ENCODE measurements at regions not wholly inside any gene's neighbourhood (a gene's known extent, or its start where the extent isn't known, plus 50 kb on each side); places are given as distances from the start of the nearest gene placed in this dataset.

- Histone ChIP-seq H3K27ac (ENCODE audit: low read depth in 2 of 2, low read length in 1 of 2) (no peak overlapping the region), H3K9me3 (ENCODE audit: control insufficient read depth in 2 of 2, insufficient read depth in 1 of 2, low read depth in 1 of 2, low read length in 1 of 2) (no peaks in the 10 kb centered on the region), H3K4me1 (ENCODE audit: control insufficient read depth in 2 of 2, insufficient read depth in 2 of 2, low read length in 1 of 2) (no peaks in the 10 kb centered on the region), H3K27me3 (ENCODE audit: control insufficient read depth in 1 of 2, insufficient read depth in 2 of 2, low read length in 2 of 2) (no peaks in the 10 kb centered on the region), H3K36me3 (ENCODE audit: control insufficient read depth in 2 of 2, insufficient read depth in 2 of 2, low read length in 1 of 2) (no peaks in the 10 kb centered on the region), H3K4me3 (ENCODE audit: low read depth in 1 of 2, low read length in 2 of 2) (no peak overlapping the region)
- WGBS, 2 donors: 60 to 63% methylated on average over 6 of the region's 6 CpGs
Measured at GRCh38 chr15:77807115-77807514, 174.4 kb upstream of the LINGO1 start.

- Histone ChIP-seq H3K4me3 (ENCODE audit: low read depth in 1 of 2, low read length in 2 of 2) (no peak overlapping the region), H3K27ac (ENCODE audit: low read depth in 2 of 2, low read length in 1 of 2) (no peak overlapping the region), H3K36me3 (ENCODE audit: control insufficient read depth in 2 of 2, insufficient read depth in 2 of 2, low read length in 1 of 2) (no peaks in the 10 kb centered on the region), H3K27me3 (ENCODE audit: control insufficient read depth in 1 of 2, insufficient read depth in 2 of 2, low read length in 2 of 2) (no peaks in the 10 kb centered on the region), H3K9me3 (ENCODE audit: control insufficient read depth in 2 of 2, insufficient read depth in 1 of 2, low read depth in 1 of 2, low read length in 1 of 2) (no peaks in the 10 kb centered on the region), H3K4me1 (ENCODE audit: control insufficient read depth in 2 of 2, insufficient read depth in 2 of 2, low read length in 1 of 2) (no peaks in the 10 kb centered on the region)
- WGBS, 2 donors: 74% methylated on average over 9 of the region's 9 CpGs
Measured at GRCh38 chr15:77804210-77804609, 171.5 kb upstream of the LINGO1 start.

- H3K36me3 ChIP-seq (ENCODE audit: control insufficient read depth in 2 of 2, insufficient read depth in 2 of 2, low read length in 1 of 2): no peaks in the 10 kb centered on the region
- H3K9me3 ChIP-seq (ENCODE audit: control insufficient read depth in 2 of 2, insufficient read depth in 1 of 2, low read depth in 1 of 2, low read length in 1 of 2): no peaks in the 10 kb centered on the region
- H3K4me1 ChIP-seq (ENCODE audit: control insufficient read depth in 2 of 2, insufficient read depth in 2 of 2, low read length in 1 of 2): no peaks in the 10 kb centered on the region
- no peak overlapping the region for H3K4me3 ChIP-seq (ENCODE audit: low read depth in 1 of 2, low read length in 2 of 2)
- H3K27ac ChIP-seq (ENCODE audit: low read depth in 2 of 2, low read length in 1 of 2): no peak overlapping the region
- H3K27me3 ChIP-seq (ENCODE audit: control insufficient read depth in 1 of 2, insufficient read depth in 2 of 2, low read length in 2 of 2): no peaks in the 10 kb centered on the region
- WGBS, 2 donors: 53 to 64% methylated on average over 3 of the region's 3 CpGs
Measured at GRCh38 chr15:77803487-77803886, 170.8 kb upstream of the LINGO1 start.

- H3K27ac ChIP-seq (ENCODE audit: low read depth in 2 of 2, low read length in 1 of 2): no peak overlapping the region
- 63 to 67% methylated on average over 5 of the region's 5 CpGs for WGBS, 2 donors
- H3K4me1 ChIP-seq (ENCODE audit: control insufficient read depth in 2 of 2, insufficient read depth in 2 of 2, low read length in 1 of 2): peaks cover 0 to 2% of the 10 kb centered on the region in 2 donors
- H3K27me3 ChIP-seq (ENCODE audit: control insufficient read depth in 1 of 2, insufficient read depth in 2 of 2, low read length in 2 of 2): no peaks in the 10 kb centered on the region
- H3K9me3 ChIP-seq (ENCODE audit: control insufficient read depth in 2 of 2, insufficient read depth in 1 of 2, low read depth in 1 of 2, low read length in 1 of 2): no peaks in the 10 kb centered on the region
- no peaks in the 10 kb centered on the region for H3K36me3 ChIP-seq (ENCODE audit: control insufficient read depth in 2 of 2, insufficient read depth in 2 of 2, low read length in 1 of 2)
- H3K4me3 ChIP-seq (ENCODE audit: low read depth in 1 of 2, low read length in 2 of 2): no peak overlapping the region
Measured at GRCh38 chr15:77800305-77800704, 167.6 kb upstream of the LINGO1 start.

- H3K36me3 ChIP-seq (ENCODE audit: control insufficient read depth in 2 of 2, insufficient read depth in 2 of 2, low read length in 1 of 2): no peaks in the 10 kb centered on the region
- no peaks in the 10 kb centered on the region for H3K27me3 ChIP-seq (ENCODE audit: control insufficient read depth in 1 of 2, insufficient read depth in 2 of 2, low read length in 2 of 2)
- 88 to 95% methylated on average over 3 of the region's 3 CpGs for WGBS, 2 donors
- no peaks in the 10 kb centered on the region for H3K9me3 ChIP-seq (ENCODE audit: control insufficient read depth in 2 of 2, insufficient read depth in 1 of 2, low read depth in 1 of 2, low read length in 1 of 2)
- H3K27ac ChIP-seq (ENCODE audit: low read depth in 2 of 2, low read length in 1 of 2): no peak overlapping the region
- peaks cover 0 to 2% of the 10 kb centered on the region in 2 donors for H3K4me1 ChIP-seq (ENCODE audit: control insufficient read depth in 2 of 2, insufficient read depth in 2 of 2, low read length in 1 of 2)
- H3K4me3 ChIP-seq (ENCODE audit: low read depth in 1 of 2, low read length in 2 of 2): no peak overlapping the region
Measured at GRCh38 chr15:77798847-77799246, 166.1 kb upstream of the LINGO1 start.

GRCh38 chr15:77798151-77798835 is 165.6 kb upstream of the LINGO1 start:
- no peaks in the 10 kb centered on the region for H3K36me3 ChIP-seq (ENCODE audit: control insufficient read depth in 2 of 2, insufficient read depth in 2 of 2, low read length in 1 of 2)
- H3K4me3 ChIP-seq (ENCODE audit: low read depth in 1 of 2, low read length in 2 of 2): no peak overlapping the region
- H3K27ac ChIP-seq (ENCODE audit: low read depth in 2 of 2, low read length in 1 of 2): no peak overlapping the region
- H3K4me1 ChIP-seq (ENCODE audit: control insufficient read depth in 2 of 2, insufficient read depth in 2 of 2, low read length in 1 of 2): peaks cover 0 to 2% of the 10 kb centered on the region in 2 donors
- 63 to 75% methylated on average over 13 of the region's 13 CpGs for WGBS, 2 donors
- H3K9me3 ChIP-seq (ENCODE audit: control insufficient read depth in 2 of 2, insufficient read depth in 1 of 2, low read depth in 1 of 2, low read length in 1 of 2): no peaks in the 10 kb centered on the region
- no peaks in the 10 kb centered on the region for H3K27me3 ChIP-seq (ENCODE audit: control insufficient read depth in 1 of 2, insufficient read depth in 2 of 2, low read length in 2 of 2)

- H3K27ac ChIP-seq (ENCODE audit: low read depth in 2 of 2, low read length in 1 of 2): no peak overlapping the region
- no peaks in the 10 kb centered on the region for H3K27me3 ChIP-seq (ENCODE audit: control insufficient read depth in 1 of 2, insufficient read depth in 2 of 2, low read length in 2 of 2)
- H3K9me3 ChIP-seq (ENCODE audit: control insufficient read depth in 2 of 2, insufficient read depth in 1 of 2, low read depth in 1 of 2, low read length in 1 of 2): no peaks in the 10 kb centered on the region
- H3K4me1 ChIP-seq (ENCODE audit: control insufficient read depth in 2 of 2, insufficient read depth in 2 of 2, low read length in 1 of 2): peaks cover 0 to 2% of the 10 kb centered on the region in 2 donors
- H3K36me3 ChIP-seq (ENCODE audit: control insufficient read depth in 2 of 2, insufficient read depth in 2 of 2, low read length in 1 of 2): no peaks in the 10 kb centered on the region
- no peak overlapping the region for H3K4me3 ChIP-seq (ENCODE audit: low read depth in 1 of 2, low read length in 2 of 2)
- 43 to 49% methylated on average over 8 of the region's 8 CpGs for WGBS, 2 donors
Measured at GRCh38 chr15:77797270-77797669, 164.6 kb upstream of the LINGO1 start.

GRCh38 chr15:77796046-77796729 is 163.5 kb upstream of the LINGO1 start:
- Histone ChIP-seq H3K36me3 (ENCODE audit: control insufficient read depth in 2 of 2, insufficient read depth in 2 of 2, low read length in 1 of 2) (no peaks in the 10 kb centered on the region), H3K27ac (ENCODE audit: low read depth in 2 of 2, low read length in 1 of 2) (no peak overlapping the region), H3K9me3 (ENCODE audit: control insufficient read depth in 2 of 2, insufficient read depth in 1 of 2, low read depth in 1 of 2, low read length in 1 of 2) (no peaks in the 10 kb centered on the region), H3K4me1 (ENCODE audit: control insufficient read depth in 2 of 2, insufficient read depth in 2 of 2, low read length in 1 of 2) (peaks cover 0 to 2% of the 10 kb centered on the region in 2 donors), H3K27me3 (ENCODE audit: control insufficient read depth in 1 of 2, insufficient read depth in 2 of 2, low read length in 2 of 2) (no peaks in the 10 kb centered on the region), H3K4me3 (ENCODE audit: low read depth in 1 of 2, low read length in 2 of 2) (no peak overlapping the region)
- 70 to 79% methylated on average over 11 of the region's 11 CpGs for WGBS, 2 donors

GRCh38 chr15:77795446-77795845 is 162.7 kb upstream of the LINGO1 start:
- H3K4me1 ChIP-seq (ENCODE audit: control insufficient read depth in 2 of 2, insufficient read depth in 2 of 2, low read length in 1 of 2): peaks cover 0 to 2% of the 10 kb centered on the region in 2 donors
- no peaks in the 10 kb centered on the region for H3K36me3 ChIP-seq (ENCODE audit: control insufficient read depth in 2 of 2, insufficient read depth in 2 of 2, low read length in 1 of 2)
- H3K4me3 ChIP-seq (ENCODE audit: low read depth in 1 of 2, low read length in 2 of 2): no peak overlapping the region
- H3K27me3 ChIP-seq (ENCODE audit: control insufficient read depth in 1 of 2, insufficient read depth in 2 of 2, low read length in 2 of 2): no peaks in the 10 kb centered on the region
- no peak overlapping the region for H3K27ac ChIP-seq (ENCODE audit: low read depth in 2 of 2, low read length in 1 of 2)
- H3K9me3 ChIP-seq (ENCODE audit: control insufficient read depth in 2 of 2, insufficient read depth in 1 of 2, low read depth in 1 of 2, low read length in 1 of 2): no peaks in the 10 kb centered on the region
- WGBS, 2 donors: 65 to 71% methylated on average over 10 of the region's 10 CpGs

- Histone ChIP-seq H3K36me3 (ENCODE audit: control insufficient read depth in 2 of 2, insufficient read depth in 2 of 2, low read length in 1 of 2) (no peaks in the 10 kb centered on the region), H3K27ac (ENCODE audit: low read depth in 2 of 2, low read length in 1 of 2) (no peak overlapping the region), H3K27me3 (ENCODE audit: control insufficient read depth in 1 of 2, insufficient read depth in 2 of 2, low read length in 2 of 2) (no peaks in the 10 kb centered on the region), H3K4me3 (ENCODE audit: low read depth in 1 of 2, low read length in 2 of 2) (no peak overlapping the region), H3K9me3 (ENCODE audit: control insufficient read depth in 2 of 2, insufficient read depth in 1 of 2, low read depth in 1 of 2, low read length in 1 of 2) (no peaks in the 10 kb centered on the region), H3K4me1 (ENCODE audit: control insufficient read depth in 2 of 2, insufficient read depth in 2 of 2, low read length in 1 of 2) (no peaks in the 10 kb centered on the region)
- 76 to 86% methylated on average over 9 of the region's 9 CpGs for WGBS, 2 donors
Measured at GRCh38 chr15:77791941-77792340, 159.2 kb upstream of the LINGO1 start.

Data from esophagus (tissue), 2 donors.